Occipital lobe (tissue), 1 donor: ENCODE measurements at regions not wholly inside any gene's neighbourhood (a gene's known extent, or its start where the extent isn't known, plus 50 kb on each side); places are given as distances from the start of the nearest gene placed in this dataset.

Experiments
- DNase-seq: peaks from one replicate; lab custom pipeline; 2025; lab: John Stamatoyannopoulos, UW

DNA sequence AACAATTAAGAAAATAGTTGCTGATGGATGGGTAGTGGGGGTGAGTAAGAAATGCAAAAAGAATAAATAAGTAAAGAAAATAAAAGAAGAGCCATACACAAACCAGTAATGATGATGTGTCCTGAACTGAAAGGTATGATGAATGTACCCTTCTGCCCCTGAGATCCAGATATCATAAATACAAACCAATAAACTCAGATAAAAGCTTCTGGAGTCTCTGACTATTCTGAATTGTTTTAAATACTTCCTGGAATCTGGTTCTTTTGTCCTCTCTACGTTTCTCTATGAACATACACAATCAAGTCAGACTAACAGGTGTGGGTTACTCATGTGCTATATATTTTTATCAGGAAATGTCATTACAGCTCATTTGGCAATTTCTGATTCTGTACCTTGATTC is 153.4 kb downstream of the PPP1R2C start:
- DNase-seq = no peak

- DNase-seq = no peak
Measured at GRCh38 chrX:42619068-42619467, 158.9 kb downstream of the PPP1R2C start.

GRCh38 chrX:42616981-42617380 is 161.0 kb downstream of the PPP1R2C start:
- DNase-seq = no peak

- DNase-seq = no peak
Measured at GRCh38 chrX:42615161-42615563, 162.8 kb downstream of the PPP1R2C start.

- no peak for DNase-seq
Measured at GRCh38 chrX:42606591-42606990, 171.4 kb downstream of the PPP1R2C start.

DNA sequence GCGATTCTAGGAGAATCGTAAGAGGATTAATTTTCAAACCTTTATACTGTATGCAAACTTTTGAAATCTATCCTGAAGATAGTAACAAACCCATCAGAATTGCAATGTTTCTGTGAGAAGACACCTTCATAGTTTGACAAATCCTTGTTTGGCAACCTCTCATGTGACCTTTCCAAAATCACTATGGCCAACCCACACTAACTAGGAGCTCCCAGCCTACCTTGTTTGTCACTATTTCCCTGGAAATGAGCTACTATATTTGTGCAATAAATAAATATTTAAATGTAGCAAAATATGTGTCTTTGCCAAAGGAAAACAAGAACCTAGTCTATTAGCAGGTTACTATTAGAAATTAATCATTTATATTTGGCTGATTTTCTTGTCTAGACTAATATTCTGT is 173.7 kb downstream of the PPP1R2C start:
- DNase-seq = no peak

DNA sequence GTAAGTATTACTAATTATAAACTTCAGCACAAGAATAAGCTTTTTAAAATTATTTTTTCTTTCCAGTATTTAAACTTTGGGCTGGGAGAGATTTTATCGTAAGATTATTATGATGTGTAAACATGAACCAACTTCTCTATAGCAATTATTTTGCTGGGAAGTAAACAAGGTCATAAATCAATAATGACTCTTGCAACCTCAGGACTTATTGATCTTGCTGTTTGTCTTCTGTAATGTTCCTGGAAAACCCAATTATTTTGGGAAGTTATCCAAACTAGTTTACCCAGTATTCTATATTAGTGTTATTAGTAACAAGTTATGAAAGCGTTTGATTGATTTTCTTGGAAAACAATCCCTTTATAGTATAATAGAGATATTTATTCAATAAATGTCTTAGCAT is 174.9 kb downstream of the PPP1R2C start:
- no peak for DNase-seq

DNA sequence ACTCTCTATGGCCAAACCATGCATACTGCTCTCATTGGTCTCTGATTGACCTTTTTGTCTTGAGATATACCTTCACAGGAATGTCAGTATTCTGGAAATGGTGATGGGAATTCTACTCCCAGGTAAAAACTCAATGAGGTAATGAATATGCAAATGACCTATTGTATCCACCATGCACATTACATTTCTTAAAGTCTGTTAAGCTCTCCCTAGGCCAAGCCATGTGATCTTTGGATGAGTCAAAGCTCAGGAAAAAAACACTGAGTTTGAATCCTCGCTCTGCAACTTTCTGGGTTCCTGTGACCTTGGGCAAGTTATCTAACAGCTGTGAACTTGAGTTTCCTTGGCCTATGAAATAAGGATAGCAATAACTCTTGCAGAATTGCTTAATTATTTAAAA is 175.4 kb downstream of the PPP1R2C start:
- no peak for DNase-seq

DNA sequence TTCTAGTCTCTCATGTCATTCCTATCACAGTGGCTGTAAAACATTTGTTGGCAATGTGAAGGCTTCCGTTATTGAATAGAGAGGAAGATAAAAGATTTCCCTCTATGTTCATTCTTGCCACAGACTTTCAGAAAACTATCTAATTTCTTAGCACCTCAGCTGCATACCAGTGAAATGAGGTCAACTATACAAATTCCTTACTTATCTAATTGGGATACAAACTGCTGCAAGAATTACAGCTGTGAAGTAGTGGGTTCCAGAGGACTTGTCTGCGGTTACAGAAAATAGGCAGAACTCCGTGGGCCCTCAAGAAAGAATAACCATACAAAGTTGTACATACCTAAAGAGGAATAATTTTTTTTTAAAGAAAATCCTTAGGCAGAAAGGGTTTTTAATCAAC is 175.8 kb downstream of the PPP1R2C start:
- no peak for DNase-seq

DNA sequence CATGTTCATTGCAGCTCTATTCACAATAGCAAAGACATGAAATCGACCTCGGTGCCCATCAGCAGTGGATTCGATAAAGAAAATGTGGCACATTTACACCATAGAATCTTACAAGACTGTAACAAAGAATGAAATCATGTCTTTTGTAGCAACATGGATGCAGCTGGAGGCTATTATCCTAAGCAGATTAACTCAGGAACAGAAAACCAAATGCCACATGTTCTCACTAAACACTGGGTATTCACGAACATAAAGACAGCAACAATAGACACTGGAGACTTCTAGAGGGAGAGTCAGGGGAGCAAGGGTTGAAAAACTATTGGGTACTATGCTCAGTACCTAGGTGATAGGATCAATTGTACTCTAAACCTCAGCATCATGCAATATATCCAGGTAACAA is 180.5 kb downstream of the PPP1R2C start:
- DNase-seq = no peak

GRCh38 chrX:42585842-42586621 is 191.9 kb downstream of the PPP1R2C start:
- DNase-seq = no peak

- no peak for DNase-seq
Measured at GRCh38 chrX:42577936-42578470, 200.0 kb downstream of the PPP1R2C start.

DNA sequence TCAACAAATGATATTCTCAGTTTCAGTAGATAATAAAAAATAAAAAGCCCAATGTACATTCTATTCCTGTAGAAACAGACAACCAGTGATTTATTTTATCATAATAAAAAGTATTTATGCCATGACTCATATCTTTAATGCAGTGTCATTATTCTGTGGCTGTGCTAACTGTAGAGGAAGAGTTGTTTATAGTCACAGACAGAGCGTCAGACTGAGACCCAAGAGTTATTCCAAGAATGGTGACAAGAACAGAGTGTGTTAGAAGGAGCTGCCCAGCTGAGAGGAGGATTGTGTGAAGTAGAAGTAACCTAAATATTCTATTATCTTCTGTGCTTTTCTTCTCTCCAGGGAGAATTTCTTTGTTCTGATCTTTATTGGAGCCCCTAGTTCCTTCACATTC is 210.7 kb downstream of the PPP1R2C start:
- DNase-seq = no peak

GRCh38 chrX:42565739-42566138 is 212.2 kb downstream of the PPP1R2C start:
- DNase-seq = no peak

- no peak for DNase-seq
Measured at GRCh38 chrX:42546800-42547199, 231.2 kb downstream of the PPP1R2C start.

DNA sequence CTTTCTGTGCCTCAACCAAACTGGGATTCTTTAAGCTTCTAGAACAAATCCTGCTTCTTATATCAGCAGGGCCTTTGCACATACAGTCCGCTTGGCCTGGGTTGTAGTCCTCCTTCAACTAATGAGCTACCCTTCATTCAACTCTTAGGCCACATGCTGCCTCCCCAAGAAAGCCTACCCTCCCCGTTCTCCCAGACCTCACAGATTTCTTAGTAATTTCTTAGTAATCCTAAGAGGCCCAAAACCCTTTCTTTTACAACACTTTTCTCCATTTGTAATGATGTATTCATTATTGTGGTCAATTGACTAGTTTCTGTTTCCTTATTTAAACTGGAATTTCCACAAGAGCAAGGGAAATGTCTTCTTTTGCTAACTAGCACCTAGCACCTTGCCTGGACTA is 233.1 kb downstream of the PPP1R2C start:
- no peak for DNase-seq

GRCh38 chrX:42541554-42541953 is 236.4 kb downstream of the PPP1R2C start:
- DNase-seq = no peak

DNA sequence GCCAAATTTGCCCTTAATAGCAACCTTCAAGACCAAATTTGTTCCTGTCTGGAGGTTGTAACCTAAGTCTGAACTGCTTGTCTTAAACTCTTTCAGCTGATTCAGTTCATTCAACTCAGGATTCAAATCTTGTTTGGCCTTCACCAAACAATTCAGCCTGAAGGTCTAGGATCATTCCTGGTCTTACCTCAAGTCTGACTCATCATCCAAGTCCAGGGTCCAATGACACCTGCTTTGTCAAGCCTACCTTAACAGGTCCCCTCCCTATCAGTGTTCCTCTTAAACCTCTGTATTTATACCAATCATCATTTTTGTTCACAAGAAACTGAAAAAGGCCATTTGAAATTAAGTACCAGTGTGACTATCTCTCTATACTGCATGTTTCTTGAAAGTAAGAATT is 237.8 kb downstream of the PPP1R2C start:
- no peak for DNase-seq

DNA sequence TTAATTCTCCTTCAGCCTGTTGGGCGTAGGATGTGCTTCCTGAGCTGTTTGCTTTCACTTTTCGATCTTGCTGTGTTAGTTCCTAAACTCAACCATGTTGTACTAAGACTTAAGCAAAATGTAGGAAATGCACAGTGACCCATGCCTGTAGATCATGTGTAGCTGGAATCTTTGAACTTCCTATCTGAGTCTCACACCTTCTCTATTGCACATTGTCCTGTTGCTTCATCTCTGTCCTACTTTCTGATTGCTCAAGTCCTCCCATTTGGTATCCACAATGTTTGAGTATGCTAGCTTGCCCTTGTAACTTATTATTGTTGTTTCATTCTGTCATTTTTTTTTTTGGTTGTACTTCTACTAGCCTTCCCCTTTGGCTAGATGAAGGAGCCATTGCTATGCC is 239.6 kb downstream of the PPP1R2C start:
- no peak for DNase-seq

DNA sequence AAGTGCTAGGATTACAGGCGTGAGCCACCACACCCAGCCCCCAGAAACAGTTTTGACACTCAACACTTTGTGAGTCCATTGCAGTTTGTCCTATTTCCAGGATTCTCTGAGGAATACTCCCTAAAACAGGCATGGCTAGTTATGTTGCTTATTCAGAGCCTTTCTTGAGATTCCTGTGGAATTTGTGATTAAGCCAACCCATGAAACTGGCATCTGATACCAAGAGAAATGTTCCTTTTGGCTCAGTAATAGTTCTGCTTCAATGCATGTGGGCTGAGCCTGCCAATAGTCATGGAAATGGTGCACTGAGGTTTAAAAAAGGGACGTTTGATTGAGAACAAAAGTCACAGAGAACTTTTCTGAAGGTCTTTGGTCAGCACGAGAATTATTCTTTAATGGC is 241.7 kb downstream of the PPP1R2C start:
- DNase-seq = no peak

DNA sequence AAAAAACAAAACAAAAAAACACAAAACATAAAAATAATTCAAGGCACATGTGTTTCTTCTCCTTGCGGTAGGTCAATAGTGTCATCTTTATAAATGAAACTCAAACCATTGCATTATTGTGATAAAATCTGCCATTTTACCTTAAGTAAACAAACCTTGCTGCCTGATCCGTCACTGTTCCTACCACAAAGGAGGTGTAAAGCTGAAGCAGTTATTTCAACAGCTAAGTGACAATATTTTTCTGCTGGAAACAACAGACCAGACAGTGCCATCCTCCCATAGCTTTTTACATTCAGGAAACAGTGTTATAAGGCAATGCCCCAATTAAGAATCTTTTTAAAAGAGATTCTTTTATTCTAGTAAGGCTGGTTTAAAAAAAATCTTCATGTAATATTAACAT is 242.7 kb downstream of the PPP1R2C start:
- no peak for DNase-seq

DNA sequence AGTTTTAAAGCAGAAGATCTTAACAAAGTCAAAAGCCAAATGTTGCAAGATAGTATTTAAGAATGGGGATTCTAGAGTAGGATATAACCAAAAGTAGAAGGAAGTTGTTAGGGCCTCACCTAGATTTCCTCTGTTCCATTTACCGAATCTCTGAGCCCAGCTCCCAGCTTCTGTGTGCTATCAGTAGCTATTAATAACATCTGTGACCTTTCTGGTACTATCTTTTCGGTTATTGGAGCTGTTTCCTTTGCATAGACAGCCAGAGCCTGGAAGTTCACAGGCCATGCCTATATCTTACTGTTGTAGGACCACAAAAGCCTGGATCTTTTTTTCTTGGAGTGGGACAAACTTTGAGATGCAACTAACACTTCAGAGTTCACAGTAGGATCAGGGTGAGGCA is 244.2 kb downstream of the PPP1R2C start:
- no peak for DNase-seq

DNA sequence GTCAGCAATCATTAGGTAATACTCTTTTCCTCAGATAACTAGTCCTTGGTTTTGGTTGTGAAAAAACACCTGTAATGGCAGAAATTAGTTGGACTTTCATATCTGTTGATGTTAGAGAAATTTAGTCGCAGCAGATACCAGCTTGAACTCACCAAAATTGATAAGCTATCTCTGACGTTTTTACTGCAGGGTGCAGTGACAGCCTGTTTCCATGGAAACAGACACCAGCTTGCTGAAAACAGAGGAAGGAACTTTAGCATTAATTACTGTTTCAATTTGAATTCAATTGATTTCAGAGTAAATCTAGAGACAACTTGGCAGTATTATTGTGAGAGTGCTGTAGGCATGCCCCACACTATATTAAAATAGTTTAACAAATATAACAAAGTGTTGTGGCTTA is 246.5 kb downstream of the PPP1R2C start:
- no peak for DNase-seq

DNA sequence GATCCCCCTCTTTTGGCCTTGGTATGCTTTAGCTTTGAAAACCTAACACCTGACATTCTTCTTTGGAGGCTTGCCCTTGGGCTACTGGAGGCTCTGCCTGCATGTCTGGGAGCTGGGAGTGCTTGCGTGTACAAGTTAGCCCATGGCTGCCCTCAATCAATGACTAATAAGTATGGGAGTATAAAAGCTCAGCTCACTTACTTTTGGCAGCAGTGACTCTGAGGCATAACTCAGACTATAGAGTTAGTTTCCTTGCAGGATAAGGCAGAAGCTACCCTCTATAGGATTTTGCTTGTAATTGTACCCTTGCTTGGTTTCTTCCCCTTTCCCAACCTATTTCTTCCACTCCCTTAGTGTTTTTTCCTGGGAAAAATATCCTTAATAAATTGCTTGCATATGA is 247.9 kb downstream of the PPP1R2C start:
- no peak for DNase-seq
